ENCODE measurements at regions not wholly inside any gene's neighbourhood (a gene's known extent, or its start where the extent isn't known, plus 50 kb on each side); places are given as distances from the start of the nearest gene placed in this dataset.
"Not testable (repeated sequence)": the region's sequence is repeated elsewhere in the genome, so short reads cannot be mapped to it uniquely, and the experiment has no call there.

GRCh38 chrX:3509934-3510333, 163.5 kb upstream of the MXRA5 start:
- no peak for DNase-seq (ENCODE audit: low read depth)

- DNase-seq (ENCODE audit: low read depth) = no peak
These were observed 158.5 kb upstream of the MXRA5 start for GRCh38 chrX:3504916-3505315.

- peak; percentile 63 for DNase-seq (ENCODE audit: low read depth)
These were observed 155.5 kb upstream of the MXRA5 start for GRCh38 chrX:3501833-3502535.

DNA sequence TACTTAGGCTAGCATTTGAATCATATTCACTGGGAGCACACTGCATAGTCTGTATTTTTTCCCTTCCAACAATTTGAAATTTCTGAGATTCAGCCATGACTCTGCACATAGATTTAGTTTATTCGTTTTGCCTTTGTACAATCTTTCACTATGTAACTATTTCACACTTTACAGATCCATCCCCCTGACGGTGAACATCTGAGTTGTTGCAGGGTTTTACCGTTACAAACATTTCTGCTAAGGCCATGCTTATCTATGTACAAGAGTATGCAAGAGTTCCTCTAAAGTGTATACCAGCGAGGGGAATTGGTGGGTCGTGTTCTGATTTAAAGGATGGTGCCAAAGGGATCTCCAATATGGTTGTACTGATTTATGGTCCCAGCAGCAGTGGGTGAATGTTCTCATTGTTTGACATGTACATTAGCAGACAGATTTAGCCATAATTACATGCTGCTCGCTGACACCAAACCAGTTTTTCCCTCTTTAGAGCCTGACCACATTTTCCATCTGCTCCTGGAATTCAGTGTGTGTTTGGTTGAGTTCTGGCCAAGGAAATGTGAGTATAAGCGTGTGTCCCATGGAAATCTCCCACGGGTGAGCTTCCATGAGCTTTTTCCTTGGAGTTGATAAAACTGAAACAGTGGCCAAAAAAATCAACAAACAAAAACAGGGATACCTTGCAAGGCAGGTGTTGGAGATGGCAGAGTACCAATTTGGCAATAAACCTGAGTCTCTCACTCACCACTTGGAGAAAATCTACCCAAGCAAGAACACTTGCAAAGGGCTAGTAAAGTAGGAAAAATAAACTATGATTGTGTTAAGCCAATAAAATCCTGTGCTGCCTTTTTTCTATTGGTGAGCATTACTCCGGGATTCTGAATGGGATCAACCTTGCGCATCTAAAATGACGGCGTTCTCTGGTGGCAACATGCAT, 149.7 kb upstream of the MXRA5 start:
- not testable (repeated sequence) for DNase-seq (ENCODE audit: low read depth)

DNA sequence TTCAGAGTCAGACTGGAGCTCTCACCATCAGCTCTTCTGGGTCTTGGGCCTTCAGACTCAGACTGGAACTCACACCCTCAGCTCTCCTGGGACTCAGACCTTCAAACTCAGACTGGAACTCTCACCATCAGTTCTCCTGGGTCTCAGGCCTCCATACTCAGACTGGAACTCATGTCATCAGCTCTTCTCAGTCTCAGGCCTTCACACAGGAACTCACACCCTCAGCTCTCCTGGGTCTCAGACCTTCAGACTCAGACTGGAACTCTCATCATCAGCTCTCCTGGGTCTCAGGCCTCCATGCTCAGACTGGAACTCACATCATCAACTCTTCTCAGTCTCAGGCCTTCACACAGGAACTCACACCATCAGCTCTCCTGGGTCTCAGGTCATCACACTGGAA, 147.2 kb upstream of the MXRA5 start:
- DNase-seq (ENCODE audit: low read depth) = no peak

GRCh38 chrX:3485727-3486126, 139.3 kb upstream of the MXRA5 start:
- no peak for DNase-seq (ENCODE audit: low read depth)

GRCh38 chrX:3479026-3479425, 132.6 kb upstream of the MXRA5 start:
- no peak for DNase-seq (ENCODE audit: low read depth)

- DNase-seq (ENCODE audit: low read depth) = no peak
These were observed 130.5 kb upstream of the MXRA5 start for GRCh38 chrX:3476973-3477372.

DNA sequence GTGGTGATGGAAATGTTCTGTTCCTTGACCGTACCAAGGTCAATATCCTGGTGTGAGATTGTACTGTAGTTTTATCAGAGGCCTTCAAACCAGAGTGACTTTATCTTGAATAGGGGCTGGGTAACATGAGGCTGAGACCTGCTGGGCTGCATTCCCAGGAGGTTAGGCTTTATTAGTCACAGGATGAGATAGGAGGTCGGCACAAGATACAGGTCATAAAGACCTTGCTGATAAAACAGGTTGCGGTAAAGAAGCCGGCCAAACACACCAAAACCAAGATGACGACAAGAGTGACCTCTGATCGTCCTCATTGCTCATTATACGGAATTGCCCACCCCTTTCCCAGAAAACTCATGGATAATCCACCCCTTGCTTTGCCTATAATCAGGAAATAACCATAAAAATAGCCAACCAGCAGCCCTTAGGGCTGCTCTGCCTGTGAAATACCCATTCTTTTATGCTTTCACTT, 123.8 kb upstream of the MXRA5 start:
- not testable (repeated sequence) for DNase-seq (ENCODE audit: low read depth)

DNA sequence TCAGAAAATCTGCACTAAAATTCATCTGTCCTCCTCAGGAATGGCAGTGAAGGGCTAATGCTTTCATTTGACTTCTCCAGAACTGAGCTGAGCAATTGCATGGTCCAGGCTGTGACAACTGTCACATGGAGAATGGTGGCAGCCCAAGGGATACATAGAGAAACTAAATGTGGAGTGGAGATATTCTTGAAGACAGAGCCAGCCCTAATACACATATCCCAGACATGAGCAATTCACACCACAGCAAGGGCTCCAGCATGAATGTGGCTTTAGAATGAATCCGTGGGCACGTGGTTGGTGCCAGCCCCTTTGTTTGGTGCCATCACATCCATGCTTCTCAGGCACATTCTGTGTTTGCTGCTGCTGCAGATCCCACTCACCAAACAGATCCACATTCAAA, 121.6 kb upstream of the MXRA5 start:
- no peak for DNase-seq (ENCODE audit: low read depth)

- DNase-seq (ENCODE audit: low read depth) = no peak
These were observed 118.6 kb upstream of the MXRA5 start for GRCh38 chrX:3465017-3465416.

- no peak for DNase-seq (ENCODE audit: low read depth)
These were observed 115.7 kb upstream of the MXRA5 start for GRCh38 chrX:3462166-3462508.

GRCh38 chrX:3461397-3462165, 115.1 kb upstream of the MXRA5 start:
- DNase-seq (ENCODE audit: low read depth) = no peak

- DNase-seq (ENCODE audit: low read depth) = no peak
These were observed 109.3 kb upstream of the MXRA5 start for GRCh38 chrX:3455796-3456195.

DNA sequence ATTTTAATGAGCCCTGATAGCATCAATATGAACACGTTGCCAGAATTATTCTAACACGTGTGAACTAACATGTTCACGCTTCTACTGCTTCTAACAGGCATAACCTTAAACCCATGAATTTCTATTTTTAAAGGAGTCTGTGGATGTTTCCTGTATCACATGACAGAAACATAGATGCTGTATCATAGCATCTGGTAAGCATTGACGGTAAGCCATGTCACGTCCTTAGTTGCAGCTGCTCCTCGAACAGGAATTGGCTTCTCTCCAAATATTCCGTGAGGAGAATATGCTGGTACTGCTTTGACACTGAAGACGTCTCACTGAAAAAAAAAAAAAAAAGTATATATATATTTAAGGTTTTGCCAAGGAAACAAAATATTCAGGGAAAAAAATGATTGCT, 105.1 kb upstream of the MXRA5 start:
- no peak for DNase-seq (ENCODE audit: low read depth)

DNA sequence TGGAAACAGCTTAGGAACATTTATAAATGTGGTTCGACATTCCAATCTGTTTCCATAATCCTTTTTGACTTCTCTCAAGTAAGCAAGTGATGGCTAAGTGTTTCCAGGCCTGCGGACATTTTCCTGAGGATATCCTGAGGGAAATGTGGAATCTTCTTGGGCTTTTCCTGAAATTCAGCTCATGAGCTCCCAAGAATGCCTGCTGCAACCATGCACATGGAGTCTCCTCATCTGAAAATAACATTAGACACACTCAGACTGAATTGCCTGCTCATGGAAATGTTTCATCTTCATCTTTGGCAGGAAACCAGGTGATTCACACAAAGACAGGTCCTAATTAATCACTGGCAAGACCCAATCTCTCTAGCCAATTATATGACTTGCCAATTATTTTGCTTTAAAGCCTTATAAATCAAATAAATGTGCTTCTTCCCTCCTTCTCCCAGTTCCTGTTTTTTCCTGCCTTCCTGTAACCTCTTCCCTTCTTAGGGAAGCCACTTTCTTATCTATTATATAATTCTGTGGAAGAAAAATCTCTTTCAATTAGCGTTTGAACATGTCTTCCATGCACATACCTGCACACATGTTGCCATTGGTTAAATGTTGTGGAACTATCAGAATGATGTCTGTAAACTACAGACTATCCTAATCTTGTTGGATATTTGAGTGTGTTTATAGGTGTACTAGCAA, 104.6 kb upstream of the MXRA5 start:
- DNase-seq (ENCODE audit: low read depth) = no peak

- no peak for DNase-seq (ENCODE audit: low read depth)
These were observed 102.8 kb upstream of the MXRA5 start for GRCh38 chrX:3449287-3449686.

- no peak for DNase-seq (ENCODE audit: low read depth)
These were observed 102.1 kb upstream of the MXRA5 start for GRCh38 chrX:3448563-3448962.

- DNase-seq (ENCODE audit: low read depth) = no peak
These were observed 99.5 kb upstream of the MXRA5 start for GRCh38 chrX:3445806-3446490.

- DNase-seq (ENCODE audit: low read depth) = no peak
These were observed 96.7 kb upstream of the MXRA5 start for GRCh38 chrX:3443184-3443583.

- no peak for DNase-seq (ENCODE audit: low read depth)
These were observed 96.2 kb upstream of the MXRA5 start for GRCh38 chrX:3442691-3443090.
